Muscle of leg (tissue), 3 donors: ENCODE measurements at regions not wholly inside any gene's neighbourhood (a gene's known extent, or its start where the extent isn't known, plus 50 kb on each side); places are given as distances from the start of the nearest gene placed in this dataset.

Source experiments
- DNase-seq: peaks from one replicate; pipeline ENCODE4 v3.0.0; 2013
- H3K27ac ChIP-seq: one replicate; pipeline ENCODE4 v1.5.1; 2013; ENCODE audit warnings: mild to moderate bottlenecking, low read length, control low read depth
- H3K27me3 ChIP-seq: one replicate; pipeline ENCODE4 v1.6.1; 2013; ENCODE audit warnings: low read length; ENCODE audit not compliant: control insufficient read depth, insufficient read depth
- H3K36me3 ChIP-seq: one replicate; pipeline ENCODE4 v1.6.1; 2013; ENCODE audit warnings: low read length; ENCODE audit not compliant: control insufficient read depth, insufficient read depth
- H3K4me1 ChIP-seq: one replicate; pipeline ENCODE4 v1.6.1; 2013; ENCODE audit warnings: low read length; ENCODE audit not compliant: control insufficient read depth, insufficient read depth
- H3K4me3 ChIP-seq: one replicate; pipeline ENCODE4 v1.5.1; 2013; ENCODE audit warnings: low read length, control low read depth
- H3K9me3 ChIP-seq: replicated peaks from 2 replicates; pipeline ENCODE4 v1.6.1; 2013; ENCODE audit warnings: low read depth, low read length; ENCODE audit not compliant: control insufficient read depth
- WGBS: methylation state at CpG from one replicate; pipeline ENCODE4 v1.1.5; 2013; ENCODE audit warnings: missing lambda C conversion rate; ENCODE audit not compliant: insufficient coverage; 5-methylcytosine and 5-hydroxymethylcytosine counted together

GRCh38 chr2:129436809-129437208, 542.7 kb upstream of the RAB6C start:
- no peak for DNase-seq
- WGBS = 60% methylated on average over 1 of the region's 5 CpGs
- Histone ChIP-seq H3K36me3 (no peaks in the 10 kb centered on the region), H3K9me3 (no peaks in the 10 kb centered on the region), H3K27ac (no peak overlapping the region), H3K4me3 (no peak overlapping the region), H3K4me1 (no peaks in the 10 kb centered on the region), H3K27me3 (no peaks in the 10 kb centered on the region)

DNA sequence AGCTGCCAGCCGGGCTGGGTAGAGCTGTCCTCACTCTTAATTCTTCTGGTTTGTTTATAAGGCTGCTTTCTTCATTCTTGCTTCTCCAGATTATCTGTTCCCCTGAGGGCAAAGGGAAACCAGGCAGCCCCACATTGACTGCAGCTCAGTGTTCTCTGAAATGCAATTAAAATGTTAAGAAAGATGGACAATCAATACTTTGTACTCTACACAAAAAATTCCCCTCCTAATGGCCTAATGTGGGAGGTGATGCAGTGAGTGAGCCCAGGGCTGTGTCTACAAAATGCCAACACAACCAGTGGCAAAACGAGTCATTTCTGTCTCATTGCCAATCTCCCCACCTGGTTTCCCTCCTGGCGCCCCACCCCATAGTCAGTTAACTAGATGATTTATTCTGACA, 541.7 kb upstream of the RAB6C start:
- H3K4me3 ChIP-seq = no peak overlapping the region
- no peaks in the 10 kb centered on the region for H3K4me1 ChIP-seq
- no peak for DNase-seq
- H3K36me3 ChIP-seq = no peaks in the 10 kb centered on the region
- 54% methylated on average over 2 of the region's 3 CpGs for WGBS
- H3K27me3 ChIP-seq = no peaks in the 10 kb centered on the region
- no peak overlapping the region for H3K27ac ChIP-seq
- no peaks in the 10 kb centered on the region for H3K9me3 ChIP-seq

DNA sequence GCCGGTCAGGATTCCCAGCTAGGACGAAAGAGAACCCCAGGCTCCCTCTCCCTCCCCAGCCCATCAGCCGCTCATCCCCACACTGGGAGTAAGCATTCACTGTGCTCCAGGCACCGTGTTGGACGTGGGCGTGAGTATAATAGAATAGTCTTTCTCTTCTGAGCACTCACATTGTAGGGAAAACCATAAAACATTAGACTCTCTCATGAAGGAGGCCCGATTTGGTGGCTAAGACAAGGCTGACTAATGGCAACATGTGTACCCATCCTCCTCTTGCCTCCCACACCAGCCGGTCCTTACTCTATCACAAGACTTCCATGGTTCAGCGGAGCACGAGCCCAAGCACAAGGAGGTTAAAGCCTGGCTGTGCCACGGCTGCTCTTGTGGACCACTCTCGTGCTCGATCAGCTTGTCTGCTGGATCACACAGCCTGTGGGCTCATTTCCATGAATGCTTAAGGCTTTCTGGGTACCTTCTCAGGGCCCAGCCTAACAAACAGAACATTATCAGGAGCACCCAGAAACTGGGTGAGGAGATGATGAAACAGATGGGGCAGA, 540.9 kb upstream of the RAB6C start:
- no peak overlapping the region for H3K27ac ChIP-seq
- 80% methylated on average over 2 of the region's 13 CpGs for WGBS
- H3K27me3 ChIP-seq = no peaks in the 10 kb centered on the region
- no peak for DNase-seq
- no peaks in the 10 kb centered on the region for H3K9me3 ChIP-seq
- no peak overlapping the region for H3K4me3 ChIP-seq
- no peaks in the 10 kb centered on the region for H3K4me1 ChIP-seq
- no peaks in the 10 kb centered on the region for H3K36me3 ChIP-seq

DNA sequence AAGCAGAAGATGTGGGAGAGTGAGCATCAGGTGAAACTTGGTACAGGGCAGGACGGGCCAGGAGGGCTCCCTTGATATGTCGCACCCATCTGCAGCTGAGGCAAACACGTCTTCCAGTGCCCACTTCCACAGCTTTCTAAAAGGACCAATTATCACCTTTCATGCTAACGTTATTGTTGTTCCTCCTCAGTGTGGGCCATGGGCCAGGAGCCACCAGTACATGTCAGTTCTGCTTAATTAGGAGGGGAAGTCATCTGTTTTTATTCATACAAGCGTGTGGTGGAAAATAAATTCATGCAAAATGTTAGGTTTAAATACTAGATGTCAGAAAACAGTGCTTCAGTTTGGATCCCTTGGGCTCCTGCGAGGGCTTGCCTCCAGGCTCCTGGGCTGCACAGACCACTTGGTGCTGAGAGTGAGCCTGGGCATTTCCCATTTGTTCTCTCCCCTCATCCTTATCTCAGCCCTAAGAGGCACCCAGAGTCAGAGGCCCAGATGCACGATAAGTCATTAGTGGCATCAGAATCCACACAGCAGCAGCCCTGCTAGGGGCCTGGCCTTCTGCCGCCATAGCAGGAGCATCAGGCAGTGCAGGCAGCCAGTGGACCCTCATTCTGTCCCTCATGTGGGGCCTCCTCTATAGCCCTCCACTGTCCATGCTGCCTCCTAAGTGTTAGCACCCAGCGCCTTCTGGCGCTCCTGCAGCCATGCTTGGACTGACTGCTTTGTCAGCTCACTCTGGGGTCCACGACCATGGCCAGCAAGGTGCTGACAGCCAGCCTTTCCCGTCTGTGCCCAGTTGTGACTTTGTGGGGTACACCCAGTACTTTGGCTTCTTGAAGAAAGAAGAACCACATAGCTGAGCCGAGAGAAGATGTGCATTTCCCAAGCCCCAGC, 539.8 kb upstream of the RAB6C start:
- Histone ChIP-seq H3K4me1 (no peaks in the 10 kb centered on the region), H3K4me3 (no peak overlapping the region), H3K27ac (no peak overlapping the region), H3K36me3 (no peaks in the 10 kb centered on the region), H3K27me3 (no peaks in the 10 kb centered on the region), H3K9me3 (no peaks in the 10 kb centered on the region)
- WGBS = 84% methylated on average over 11 of the region's 13 CpGs
- DNase-seq = no peak

- Histone ChIP-seq H3K27me3 (no peaks in the 10 kb centered on the region), H3K9me3 (no peaks in the 10 kb centered on the region), H3K27ac (no peak overlapping the region), H3K36me3 (no peaks in the 10 kb centered on the region), H3K4me1 (no peaks in the 10 kb centered on the region), H3K4me3 (no peak overlapping the region)
- DNase-seq = no peak
Observed at GRCh38 chr2:129441610-129442009, 537.9 kb upstream of the RAB6C start.

DNA sequence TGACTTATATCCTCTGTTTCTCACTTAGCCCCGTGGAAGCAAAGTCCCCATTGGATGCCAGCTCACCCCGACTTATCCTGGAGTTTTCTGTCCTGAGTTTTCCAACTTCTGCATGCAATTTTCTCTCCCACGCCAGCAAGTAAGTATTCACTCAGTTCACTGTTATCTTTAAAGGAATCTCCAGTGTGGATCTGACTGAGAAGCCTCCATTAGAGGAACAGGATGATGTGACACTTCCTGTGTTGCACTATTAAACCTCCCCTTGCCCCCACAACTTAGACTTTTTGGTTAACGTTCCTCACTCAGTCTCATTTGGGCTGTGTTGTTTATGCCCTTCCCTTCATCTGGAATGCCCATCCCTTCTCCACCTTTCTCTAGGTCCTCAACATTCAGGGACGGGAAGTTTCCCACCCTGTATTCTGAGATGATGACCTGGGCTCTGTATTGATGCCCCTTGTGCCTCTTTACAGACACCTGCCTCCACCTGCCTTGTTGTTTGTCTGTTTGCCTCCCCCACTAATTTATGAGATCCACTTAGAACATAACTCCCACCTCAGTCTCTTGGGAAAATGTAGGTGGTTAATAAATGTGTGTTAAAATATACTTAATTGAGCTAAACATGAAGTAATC, 536.1 kb upstream of the RAB6C start:
- Histone ChIP-seq H3K36me3 (no peaks in the 10 kb centered on the region), H3K27me3 (no peaks in the 10 kb centered on the region)
- WGBS = 57% methylated on average over 2 of the region's 5 CpGs

GRCh38 chr2:129443865-129444739, 535.4 kb upstream of the RAB6C start:
- no peaks in the 10 kb centered on the region for H3K36me3 ChIP-seq
- no peaks in the 10 kb centered on the region for H3K4me1 ChIP-seq
- 65% methylated on average over 5 of the region's 10 CpGs for WGBS
- DNase-seq = no peak
- no peak overlapping the region for H3K27ac ChIP-seq
- H3K9me3 ChIP-seq = no peaks in the 10 kb centered on the region
- no peak overlapping the region for H3K4me3 ChIP-seq
- no peaks in the 10 kb centered on the region for H3K27me3 ChIP-seq

More for the DNA sequence above, 536.1 kb upstream of the RAB6C start:
- Histone ChIP-seq H3K4me1 (no peaks in the 10 kb centered on the region), H3K4me3 (no peak overlapping the region), H3K9me3 (no peaks in the 10 kb centered on the region), H3K27ac (no peak overlapping the region)
- no peak for DNase-seq

GRCh38 chr2:129444751-129445150, 534.7 kb upstream of the RAB6C start:
- DNase-seq = no peak
- no peaks in the 10 kb centered on the region for H3K9me3 ChIP-seq
- H3K4me1 ChIP-seq = no peaks in the 10 kb centered on the region
- H3K27me3 ChIP-seq = no peaks in the 10 kb centered on the region
- H3K27ac ChIP-seq = no peak overlapping the region
- H3K36me3 ChIP-seq = no peaks in the 10 kb centered on the region
- 90% methylated on average over 6 of the region's 6 CpGs for WGBS
- H3K4me3 ChIP-seq = no peak overlapping the region

- Histone ChIP-seq H3K27ac (no peak overlapping the region), H3K9me3 (no peaks in the 10 kb centered on the region)
Observed at GRCh38 chr2:129456691-129457090, 522.8 kb upstream of the RAB6C start.

More at GRCh38 chr2:129456691-129457090, 522.8 kb upstream of the RAB6C start:
- no peaks in the 10 kb centered on the region for H3K27me3 ChIP-seq
- no peaks in the 10 kb centered on the region for H3K36me3 ChIP-seq
- no peak for DNase-seq
- 48% methylated on average over 2 of the region's 3 CpGs for WGBS
- H3K4me1 ChIP-seq = peaks cover 24% of the 10 kb centered on the region
- H3K4me3 ChIP-seq = no peak overlapping the region
